Keratinocyte (primary cell): ENCODE measurements at regions not wholly inside any gene's neighbourhood (a gene's known extent, or its start where the extent isn't known, plus 50 kb on each side); places are given as distances from the start of the nearest gene placed in this dataset.

Experiments used
- DNase-seq: peaks from one replicate; pipeline ENCODE4 v3.0.0-alpha.2; 2011; ENCODE audit warnings: low read depth, missing footprints, low spot score
- FAIRE-seq: peaks from 2 replicates; lab custom pipeline; 2011; peaks lifted over from hg19 to GRCh38; lab: Jason Lieb, UNC
- H2AFZ ChIP-seq: 2 replicates; pipeline ENCODE4 v1.6.0; 2012; ENCODE audit warnings: low read length, control low read depth, inconsistent platforms; ENCODE audit not compliant: control insufficient read depth
- H3K27ac ChIP-seq: 2 replicates; pipeline ENCODE4 v1.5.1; 2011; ENCODE audit warnings: low read length; ENCODE audit not compliant: control insufficient read depth, insufficient read depth
- H3K27me3 ChIP-seq: 3 replicates; pipeline ENCODE4 v1.6.0; 2011; ENCODE audit warnings: low read length; ENCODE audit not compliant: control insufficient read depth, insufficient read depth; ENCODE audit errors: extremely low read depth
- H3K36me3 ChIP-seq, 2 experiments: 2 replicates in 1 of 2; 3 replicates in 1 of 2; pipeline ENCODE4 v1.5.1; 2011; ENCODE audit warnings: low read length in 2 of 2, mild to moderate bottlenecking in 1 of 2; ENCODE audit not compliant: control insufficient read depth in 2 of 2, insufficient read depth in 2 of 2; ENCODE audit errors: extremely low read depth in 1 of 2
- H3K4me1 ChIP-seq: 3 replicates; pipeline ENCODE4 v1.5.1; 2011; ENCODE audit warnings: low read length; ENCODE audit not compliant: control insufficient read depth, insufficient read depth; ENCODE audit errors: extremely low read depth
- H3K4me2 ChIP-seq: 3 replicates; pipeline ENCODE4 v1.6.0; 2011; ENCODE audit warnings: low read depth, low read length; ENCODE audit not compliant: control insufficient read depth, insufficient read depth; ENCODE audit errors: extremely low read depth
- H3K4me3 ChIP-seq, 3 experiments: fragments of 200-600 bp in 1 of 3; sonication (generic) in 1 of 3; 2 replicates in 2 of 3; 3 replicates in 1 of 3; pipeline ENCODE4 v1.5.1; 2011 to 2016; ENCODE audit warnings: low read length in 3 of 3, mild to moderate bottlenecking in 3 of 3, control low read depth in 2 of 3, inconsistent platforms in 1 of 3, low read depth in 1 of 3, mixed read lengths in 1 of 3, mixed run types in 1 of 3, moderate library complexity in 1 of 3; ENCODE audit not compliant: control insufficient read depth in 2 of 3, insufficient read depth in 2 of 3; ENCODE audit errors: extremely low read depth in 1 of 3
- H3K79me2 ChIP-seq: 2 replicates; pipeline ENCODE4 v1.6.0; 2012; ENCODE audit warnings: low read length; ENCODE audit not compliant: control insufficient read depth, insufficient read depth
- H3K9ac ChIP-seq: 3 replicates; pipeline ENCODE4 v1.6.0; 2011; ENCODE audit warnings: low read length; ENCODE audit not compliant: control insufficient read depth, insufficient read depth; ENCODE audit errors: extremely low read depth
- H3K9me1 ChIP-seq: 3 replicates; pipeline ENCODE4 v1.6.0; 2011; ENCODE audit warnings: low read length; ENCODE audit not compliant: control insufficient read depth, insufficient read depth; ENCODE audit errors: extremely low read depth
- H3K9me3 ChIP-seq: 2 replicates; pipeline ENCODE4 v1.5.1; 2012; ENCODE audit warnings: low read depth, low read length; ENCODE audit not compliant: control insufficient read depth
- H4K20me1 ChIP-seq: 3 replicates; pipeline ENCODE4 v1.6.0; 2011; ENCODE audit warnings: low read length; ENCODE audit not compliant: control insufficient read depth, insufficient read depth; ENCODE audit errors: extremely low read depth
- CTCF ChIP-seq, 3 experiments: IDR thresholded peaks in 1 of 3; conservative IDR thresholded peaks in 1 of 3; optimal IDR thresholded peaks in 1 of 3; 2 replicates in 2 of 3; 3 replicates in 1 of 3; pipeline versions ENCODE3 to v1.5.1; 2011; ENCODE audit warnings: low read length in 3 of 3, mild to moderate bottlenecking in 3 of 3, moderate library complexity in 2 of 3, control low read depth in 1 of 3, inconsistent platforms in 1 of 3; ENCODE audit not compliant: insufficient read depth in 2 of 3; ENCODE audit errors: extremely low read depth in 1 of 3
- EZH2 ChIP-seq: IDR thresholded peaks from one replicate; pipeline ENCODE4 v1.6.1; 2012; ENCODE audit warnings: inconsistent platforms, mild to moderate bottlenecking, low read length, moderate library complexity
- dilution Hi-C: fragments of 300-500 bp; cut with MboI; formaldehyde crosslinking; loops from one replicate; pipeline ENCODE4 v1.7.0; 2020; ENCODE audit warnings: low sequenced_read_pairs; ENCODE audit not compliant: extremely low pct_ligation_motif_present

GRCh38 chr17:77884967-77885641 is 73.4 kb upstream of the TNRC6C start:
- H3K4me3 ChIP-seq, result no peak overlapping the region
- peaks cover 2% of the 10 kb centered on the region for H4K20me1 ChIP-seq
- H3K9me1 ChIP-seq, result no peaks in the 10 kb centered on the region
- dilution Hi-C loops, result no loop called here
- H2AFZ ChIP-seq, result no peak overlapping the region
- H3K36me3 ChIP-seq, result no peaks in the 10 kb centered on the region
- H3K27me3 ChIP-seq, result peaks cover 55% of the 10 kb centered on the region
- TF ChIP-seq EZH2, result no peak
- no peak for TF ChIP-seq CTCF (optimal IDR thresholded peaks at IDR 0.05 in 1 of 3, IDR thresholded peaks at IDR 0.05 in 1 of 3, conservative IDR thresholded peaks at IDR 0.05 in 1 of 3; ENCODE audit: extremely low read depth in 1 of 3, insufficient read depth in 2 of 3, low read length in 3 of 3)
- no peaks in the 10 kb centered on the region for H3K9me3 ChIP-seq
- no peak overlapping the region for H3K9ac ChIP-seq
- peaks cover 12% of the 10 kb centered on the region for H3K4me1 ChIP-seq
- no peaks in the 10 kb centered on the region for H3K79me2 ChIP-seq
- H3K4me2 ChIP-seq, result no peak overlapping the region
- H3K27ac ChIP-seq, result no peak overlapping the region
- DNase-seq, result no peak
- FAIRE-seq, result no peak

- Histone ChIP-seq H3K27ac (no peak overlapping the region), H3K4me3 (no peak overlapping the region), H3K9me1 (no peaks in the 10 kb centered on the region), H3K4me1 (peaks cover 12% of the 10 kb centered on the region), H3K79me2 (no peaks in the 10 kb centered on the region), H3K9ac (no peak overlapping the region), H3K36me3 (no peaks in the 10 kb centered on the region), H3K9me3 (no peaks in the 10 kb centered on the region), H3K4me2 (peak overlapping the region; percentile 38), H3K27me3 (peaks cover 55% of the 10 kb centered on the region), H2AFZ (no peak overlapping the region), H4K20me1 (peaks cover 2% of the 10 kb centered on the region)
- TF ChIP-seq EZH2, result no peak
- no peak for TF ChIP-seq CTCF (optimal IDR thresholded peaks at IDR 0.05 in 1 of 3, IDR thresholded peaks at IDR 0.05 in 1 of 3, conservative IDR thresholded peaks at IDR 0.05 in 1 of 3; ENCODE audit: extremely low read depth in 1 of 3, insufficient read depth in 2 of 3, low read length in 3 of 3)
- dilution Hi-C loops, result no loop called here
- no peak for DNase-seq
- no peak for FAIRE-seq
Measured at GRCh38 chr17:77885678-77886386, 72.7 kb upstream of the TNRC6C start.
